Hippocampal formation (tissue), 2 donors: ENCODE measurements at regions not wholly inside any gene's neighbourhood (a gene's known extent, or its start where the extent isn't known, plus 50 kb on each side); places are given as distances from the start of the nearest gene placed in this dataset.

ENCODE experiments used
- DNase-seq, 2 donors: peaks; one replicate each; lab custom pipeline; 2025; lab: John Stamatoyannopoulos, UW

DNA sequence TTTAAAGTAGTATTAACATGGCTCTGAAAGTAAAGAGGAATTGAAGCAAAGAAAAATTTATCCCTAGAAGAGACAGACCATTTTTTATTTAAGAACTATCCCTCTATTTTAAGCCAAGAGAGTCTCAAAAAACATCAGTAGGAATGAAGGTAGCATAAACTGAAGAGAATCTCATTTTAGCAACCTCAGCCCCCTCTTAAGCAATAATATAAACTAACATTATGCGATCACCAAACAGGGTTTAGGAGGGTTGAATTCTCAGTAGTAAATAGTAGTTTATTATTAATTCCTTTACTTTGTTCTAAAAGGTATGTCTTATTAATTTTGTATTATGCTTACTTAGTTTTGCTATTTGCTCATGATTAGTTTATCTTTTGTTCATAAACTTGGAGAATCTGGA, 287.4 kb downstream of the CDK5RAP2 start:
- no peak for DNase-seq

DNA sequence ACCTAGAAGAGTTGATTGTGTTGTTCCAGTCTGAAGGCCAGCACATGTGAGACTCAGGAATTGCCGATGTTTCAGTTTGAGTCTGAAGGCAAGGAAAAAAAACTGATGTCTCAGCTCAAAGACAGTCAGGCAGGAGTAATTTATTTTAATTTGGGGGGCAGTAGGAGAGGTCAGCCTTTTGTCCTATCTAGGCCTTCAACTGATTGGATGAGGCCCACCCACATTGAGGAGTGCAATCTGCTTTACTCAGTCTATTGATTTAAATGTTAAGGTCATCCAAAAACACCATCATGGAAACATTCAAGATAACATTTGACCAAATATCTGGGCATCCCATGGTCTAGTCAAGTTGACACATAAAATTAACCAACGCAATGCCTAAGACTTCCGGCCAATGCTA, 288.9 kb downstream of the CDK5RAP2 start:
- DNase-seq: no peak

DNA sequence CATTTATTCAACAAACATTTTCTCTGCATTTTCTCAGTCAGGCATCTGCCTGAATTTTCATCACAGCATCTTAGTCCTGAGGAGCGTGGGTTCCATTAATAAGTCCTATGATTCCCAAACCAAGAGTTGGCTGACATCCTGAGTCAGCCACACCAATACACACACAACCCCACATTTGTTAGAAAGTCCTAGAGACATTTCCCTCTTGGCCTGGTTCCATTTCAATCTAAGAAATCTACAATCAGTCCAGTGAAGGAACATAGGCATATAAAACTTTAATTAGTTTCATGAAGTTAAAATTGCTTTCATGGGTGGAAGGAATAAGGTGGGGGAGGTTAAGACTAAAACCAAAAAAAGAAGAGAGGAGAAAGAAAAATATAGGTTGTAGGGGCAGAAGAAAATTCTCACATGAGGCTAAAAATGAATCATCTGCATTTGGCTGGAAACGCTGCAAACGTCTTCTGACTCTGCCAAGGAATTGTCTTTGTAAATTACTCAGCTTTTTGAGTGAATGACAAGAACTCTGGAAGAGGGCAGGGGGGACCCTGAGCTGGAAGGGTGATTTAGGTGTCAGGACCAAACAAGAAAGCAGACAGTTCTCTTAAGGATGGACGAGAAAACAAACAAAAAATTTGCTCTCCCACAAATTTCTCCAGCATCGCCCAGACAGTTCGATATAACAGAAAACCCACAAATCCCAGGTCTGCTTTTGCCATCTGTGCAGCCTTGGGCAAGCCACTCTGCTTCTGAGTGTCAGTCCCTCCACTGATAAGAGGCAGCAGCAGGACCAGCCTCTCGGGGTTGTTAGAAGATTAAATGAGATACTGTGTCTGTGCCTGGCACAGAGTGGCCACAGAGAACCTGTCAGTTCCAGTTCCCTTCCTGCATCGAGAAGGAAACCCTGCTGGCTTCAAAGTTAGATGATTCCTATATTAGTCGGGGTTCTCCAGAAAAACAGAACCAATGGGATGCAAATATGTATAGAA, 289.7 kb downstream of the CDK5RAP2 start:
- DNase-seq: no peak

DNA sequence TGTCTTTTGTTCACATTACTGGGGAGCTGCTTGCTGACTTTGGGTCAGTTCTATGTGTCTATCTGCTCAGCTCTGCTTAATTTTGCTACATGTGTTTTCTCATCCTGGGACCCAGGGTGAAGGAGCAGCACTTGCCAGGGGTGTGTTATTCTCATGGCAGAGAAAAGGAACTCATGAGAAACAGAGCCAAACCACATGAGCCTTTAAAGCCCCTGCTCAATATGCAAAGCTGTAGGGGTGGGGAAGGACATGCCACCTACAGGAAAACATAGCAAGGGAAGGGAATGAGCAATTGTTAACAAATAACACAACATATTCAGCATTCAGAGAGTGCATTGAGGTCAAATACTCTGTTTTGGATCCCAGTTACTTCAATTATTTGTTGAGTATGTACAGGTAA, 290.9 kb downstream of the CDK5RAP2 start:
- no peak for DNase-seq

DNA sequence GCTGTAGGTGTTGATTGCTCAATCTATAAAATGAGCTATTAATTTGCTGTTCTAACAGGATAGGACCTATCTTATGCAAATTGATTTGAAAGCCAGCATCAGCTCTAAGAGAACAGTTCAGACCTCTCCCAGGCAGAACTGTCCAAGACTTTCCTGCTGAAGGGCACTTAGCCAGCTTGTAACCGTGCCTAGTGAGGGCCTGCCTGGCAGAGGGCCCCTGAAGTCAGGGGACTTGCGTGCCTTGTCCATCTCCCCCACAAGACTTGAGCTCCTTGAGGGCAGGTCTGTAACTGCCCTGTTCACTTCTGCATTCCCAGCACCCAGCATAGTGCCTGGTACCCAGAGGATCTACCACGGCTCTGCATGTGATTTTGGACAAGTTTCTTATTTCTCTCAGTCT, 293.4 kb downstream of the CDK5RAP2 start:
- DNase-seq: no peak

DNA sequence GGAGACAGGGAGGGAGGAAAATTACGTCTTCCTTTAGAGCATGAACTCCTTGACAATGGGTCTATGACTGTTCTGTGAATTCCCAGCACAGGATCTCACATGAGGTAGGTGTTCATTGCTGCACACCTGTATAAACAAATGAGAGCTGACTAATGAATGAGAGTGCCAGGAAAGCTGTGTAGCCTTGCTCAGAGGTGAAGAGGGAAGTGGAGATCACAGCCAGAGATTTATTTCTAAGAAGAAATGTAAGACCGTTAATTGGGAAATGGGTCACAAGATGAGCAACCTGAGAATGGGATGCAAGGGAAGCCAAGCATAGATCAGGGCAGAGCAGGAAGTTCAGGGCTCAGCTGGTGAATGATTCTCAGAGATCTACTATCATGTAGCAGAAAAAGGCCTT, 295.1 kb downstream of the CDK5RAP2 start:
- no peak for DNase-seq

DNA sequence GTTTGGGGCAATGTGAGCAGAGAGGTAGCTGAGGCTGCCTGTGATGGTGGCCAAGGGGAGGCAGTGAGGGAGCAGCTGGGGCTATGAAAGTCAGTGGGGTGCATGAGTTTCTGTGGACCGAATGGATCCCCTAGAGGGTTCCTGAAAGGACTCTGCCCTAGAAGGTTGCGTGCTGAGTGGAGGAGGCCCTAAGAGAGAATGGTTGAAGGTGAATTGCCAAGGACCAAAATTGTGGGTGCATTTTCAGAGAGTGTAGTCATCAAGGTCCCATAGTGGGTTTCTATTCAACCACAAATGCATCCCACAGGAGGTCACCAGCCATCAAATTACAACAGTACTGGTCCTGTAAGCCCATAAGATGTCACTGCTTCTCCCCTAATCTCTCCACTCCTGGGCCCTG, 298.3 kb downstream of the CDK5RAP2 start:
- DNase-seq: no peak

DNA sequence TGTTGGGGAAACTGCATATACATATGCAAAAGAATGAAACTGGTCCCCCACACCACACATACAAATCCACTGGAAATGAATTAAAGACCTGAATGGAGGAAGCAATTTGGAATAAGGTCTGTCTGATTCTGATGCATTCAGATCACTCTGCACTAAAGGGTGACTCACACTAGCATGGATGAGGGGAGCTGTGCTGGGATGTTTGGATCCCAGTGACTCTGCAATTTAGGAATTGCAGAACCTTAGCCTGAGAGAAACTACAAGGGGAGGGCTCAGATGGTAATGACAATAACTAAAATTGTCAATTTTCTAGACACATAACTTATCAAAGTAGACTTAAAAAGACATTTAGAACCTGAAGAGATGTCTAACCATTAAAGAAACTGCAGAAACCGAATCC, 312.0 kb downstream of the CDK5RAP2 start:
- DNase-seq: no peak

DNA sequence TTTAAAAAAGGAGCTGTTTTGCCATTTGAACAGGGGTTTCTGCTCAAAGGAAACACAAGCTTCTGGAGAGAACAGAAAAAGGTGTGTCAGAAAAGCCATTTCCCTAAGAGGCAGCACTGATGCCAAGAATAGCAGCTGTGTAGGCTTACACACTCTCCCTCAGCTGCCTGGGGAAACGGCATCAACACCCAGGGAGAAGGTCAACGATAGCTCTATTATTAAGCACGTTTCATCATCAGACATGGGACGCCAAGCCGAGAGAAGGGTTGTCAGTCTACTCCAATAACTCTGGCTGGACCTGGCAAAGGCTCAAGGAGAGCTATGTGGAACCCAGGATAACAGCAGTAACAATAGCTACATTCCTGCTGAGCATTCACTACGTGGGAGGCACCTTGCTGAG, 314.2 kb downstream of the CDK5RAP2 start:
- no peak for DNase-seq

DNA sequence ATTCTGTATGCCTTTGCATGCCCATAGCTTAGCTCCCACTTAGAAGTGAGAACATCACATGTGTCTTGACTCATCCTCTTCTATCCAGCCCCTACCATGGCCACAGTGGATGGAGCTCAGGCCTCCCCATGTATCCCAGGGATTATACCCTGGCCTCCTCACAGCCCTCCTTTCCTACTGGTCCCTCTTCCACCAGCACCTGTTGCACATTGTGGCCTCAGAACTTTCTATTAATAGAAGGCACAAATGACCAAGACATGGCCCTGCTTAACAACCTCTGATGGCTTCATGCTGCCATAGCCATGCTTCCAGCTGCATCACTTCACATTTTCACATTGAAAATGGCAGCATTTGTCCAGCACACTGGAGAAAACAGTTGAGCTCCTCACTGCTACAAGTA, 315.4 kb downstream of the CDK5RAP2 start:
- DNase-seq: no peak

DNA sequence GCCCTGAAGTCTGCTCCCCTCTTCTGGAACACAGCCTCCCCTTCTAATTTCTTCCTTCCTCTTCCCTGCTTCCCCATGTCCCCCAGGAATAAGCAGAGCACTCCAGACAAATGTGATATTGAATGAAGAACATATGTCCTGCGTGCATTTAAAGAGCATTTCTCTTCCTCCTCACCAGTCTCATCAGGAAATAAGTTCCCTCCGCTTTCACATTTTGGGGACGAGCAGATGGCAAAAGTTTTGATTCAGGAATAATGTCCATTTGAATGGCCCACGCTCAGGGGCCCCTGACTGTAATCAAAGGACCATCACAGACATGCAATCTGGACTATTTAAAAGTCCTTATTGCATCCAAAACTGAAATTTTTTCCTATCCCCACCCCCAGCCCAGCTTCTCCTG, 316.1 kb downstream of the CDK5RAP2 start:
- no peak for DNase-seq

DNA sequence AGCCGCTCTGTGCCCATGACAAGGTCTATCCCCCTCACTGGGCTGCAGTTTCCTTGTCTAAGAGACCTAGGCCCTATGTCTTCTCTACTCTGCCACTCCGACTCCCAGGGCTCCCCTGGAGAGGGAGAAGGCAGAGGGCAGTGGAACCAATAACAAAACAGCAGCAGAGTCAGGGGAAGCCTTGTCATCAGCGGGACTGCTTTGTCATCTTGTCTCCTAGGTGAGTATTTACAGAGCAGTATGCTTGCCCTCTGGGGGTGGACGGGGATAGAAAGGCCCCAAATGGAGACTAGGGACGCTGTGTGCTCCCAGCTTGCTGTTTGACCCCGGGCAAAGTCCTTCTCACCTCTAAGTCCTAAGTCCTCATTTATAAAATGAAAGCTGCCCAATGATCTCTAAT, 318.5 kb downstream of the CDK5RAP2 start:
- DNase-seq: no peak

DNA sequence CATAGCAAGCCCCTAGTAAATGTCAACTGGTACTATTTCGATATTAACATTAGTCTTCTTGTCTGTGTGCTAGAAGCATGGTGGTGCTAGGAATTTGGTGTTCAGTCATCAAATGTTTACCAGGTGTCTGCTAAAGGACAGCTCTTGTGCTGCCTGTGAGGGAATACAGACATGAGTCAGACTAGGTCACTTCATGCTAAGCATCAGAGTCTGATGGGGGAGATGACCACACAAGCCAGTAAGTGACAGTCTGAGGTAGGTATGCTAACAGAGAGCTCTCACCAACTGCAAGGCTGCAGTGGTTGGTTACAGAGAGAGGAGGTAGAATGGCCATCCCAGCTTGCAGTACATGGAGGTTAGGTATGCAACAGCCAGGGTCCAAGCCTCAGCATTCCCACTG, 320.9 kb downstream of the CDK5RAP2 start:
- no peak for DNase-seq

DNA sequence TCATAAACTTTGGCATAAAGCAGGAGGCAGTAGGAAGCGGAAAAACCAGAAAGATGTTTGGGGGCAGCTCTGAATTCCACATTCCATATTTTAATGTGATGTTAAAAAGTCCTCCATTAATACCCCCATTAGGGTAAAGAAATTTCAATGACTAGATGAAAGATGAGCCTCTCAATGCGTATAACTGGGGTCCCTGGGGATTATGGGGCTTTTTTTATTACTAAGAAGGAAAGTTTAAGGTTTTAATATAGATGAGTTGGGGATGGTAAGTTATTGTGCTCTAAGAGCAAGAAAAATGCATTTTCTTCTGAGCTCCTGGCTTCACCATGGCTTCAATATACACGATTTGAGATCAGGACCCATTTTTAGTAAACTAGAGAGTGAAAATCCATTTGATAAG, 321.9 kb downstream of the CDK5RAP2 start:
- DNase-seq: no peak

DNA sequence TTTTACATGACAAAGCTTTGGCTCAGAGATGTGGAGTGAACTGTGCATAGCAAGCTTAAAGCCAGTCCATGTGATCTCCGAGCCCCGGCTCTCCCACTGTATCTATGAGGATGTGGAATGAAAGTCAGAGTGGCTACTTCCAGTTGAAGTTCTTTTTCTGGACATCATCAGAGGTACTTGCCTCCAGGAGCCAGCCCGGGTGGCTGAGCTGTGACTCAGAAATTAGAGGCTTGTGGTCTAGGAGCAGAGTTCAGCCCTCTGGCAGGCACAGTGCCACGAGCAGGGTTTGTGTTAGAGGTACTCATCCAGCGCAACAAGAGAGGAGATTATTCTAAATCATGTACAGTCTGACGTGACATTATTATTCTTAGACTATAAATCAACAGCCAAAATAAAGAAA, 322.5 kb downstream of the CDK5RAP2 start:
- DNase-seq: no peak

DNA sequence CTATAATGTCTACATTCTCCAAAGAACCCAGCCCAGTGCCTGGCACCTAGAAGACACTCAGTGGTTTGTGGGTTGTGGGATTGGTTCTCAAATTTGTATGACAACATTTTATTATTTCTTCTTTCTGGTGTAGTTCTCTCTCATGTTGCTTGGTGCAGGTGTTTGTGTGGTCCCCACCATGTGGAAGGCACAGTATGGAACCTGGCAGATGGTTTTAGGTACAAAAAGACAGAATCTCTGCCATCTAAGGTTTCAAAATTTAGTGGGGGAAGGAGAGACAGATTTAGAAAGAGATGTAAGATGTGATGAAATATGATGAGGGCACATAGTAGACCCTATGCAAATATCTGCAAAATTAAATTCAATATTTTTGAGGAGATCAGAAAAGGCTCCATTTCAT, 323.8 kb downstream of the CDK5RAP2 start:
- no peak for DNase-seq

DNA sequence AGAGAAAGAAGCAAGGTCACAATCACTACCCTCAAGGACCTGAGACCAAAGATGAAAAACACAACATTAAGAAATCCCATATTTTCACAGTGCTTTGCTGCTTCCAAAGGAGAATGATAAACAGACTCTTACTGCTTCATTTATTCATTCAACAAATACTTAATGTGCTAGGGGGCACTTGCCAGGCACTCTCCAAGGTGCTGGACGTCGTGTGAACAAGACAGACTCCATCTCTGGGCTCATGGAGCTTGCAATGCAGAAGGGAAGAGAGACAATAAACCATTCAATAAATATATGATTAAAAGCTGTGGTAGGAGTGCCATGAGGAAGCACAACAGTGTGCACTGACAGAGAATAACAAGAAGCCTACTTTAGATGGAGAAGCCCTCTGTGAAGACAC, 327.7 kb downstream of the CDK5RAP2 start:
- no peak for DNase-seq

DNA sequence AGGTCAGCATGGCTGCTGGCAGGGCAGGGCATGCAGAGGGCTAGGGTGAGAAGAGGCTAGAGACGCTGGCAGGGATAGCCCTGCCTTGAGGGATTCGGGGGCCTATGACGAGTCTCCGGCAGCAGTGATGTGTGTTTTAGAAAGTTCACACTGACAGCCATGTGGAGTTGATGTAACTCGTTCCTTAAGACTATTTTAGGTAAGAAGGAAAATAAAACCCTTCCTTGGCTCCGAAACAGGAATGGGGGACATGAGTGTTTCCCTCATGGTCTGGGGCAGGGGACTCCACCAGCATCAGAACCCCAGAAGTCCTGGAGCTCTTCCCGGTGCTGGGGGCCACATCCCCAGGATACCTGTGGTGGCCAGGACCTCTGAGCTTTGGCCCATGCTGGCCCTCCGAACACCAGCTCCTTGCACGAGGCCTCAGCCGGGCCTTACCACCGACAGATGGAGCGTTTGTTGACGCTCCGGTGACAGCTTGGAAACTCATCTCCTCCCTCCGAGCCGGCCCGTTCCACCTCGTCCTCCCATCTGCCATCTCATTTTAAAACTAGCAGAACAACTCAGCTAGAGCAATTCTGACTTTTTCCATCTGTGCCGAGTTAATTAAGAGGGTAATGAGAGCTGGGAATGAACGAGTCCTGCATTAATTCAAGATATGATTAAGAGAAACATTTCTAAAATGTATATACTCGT, 337.7 kb downstream of the CDK5RAP2 start:
- DNase-seq: no peak

DNA sequence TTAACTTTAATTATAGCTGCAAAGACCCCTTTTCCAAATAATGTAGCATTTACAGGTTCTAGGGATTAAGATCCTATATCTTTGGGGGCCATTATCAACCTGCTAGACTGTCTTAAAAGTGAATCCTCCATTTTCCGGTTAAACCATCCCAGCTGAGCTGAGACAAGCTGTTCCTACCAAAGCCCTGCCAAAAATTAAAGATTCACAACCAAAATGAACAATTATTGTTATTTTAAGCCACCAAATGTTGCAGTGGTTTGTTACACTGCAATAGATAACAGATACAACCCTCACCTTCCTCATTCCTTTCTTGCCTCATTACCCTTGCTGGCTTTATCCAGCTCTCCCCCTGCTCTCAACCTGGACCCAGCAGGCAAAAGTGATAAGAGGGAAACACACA, 343.4 kb downstream of the CDK5RAP2 start:
- no peak for DNase-seq

DNA sequence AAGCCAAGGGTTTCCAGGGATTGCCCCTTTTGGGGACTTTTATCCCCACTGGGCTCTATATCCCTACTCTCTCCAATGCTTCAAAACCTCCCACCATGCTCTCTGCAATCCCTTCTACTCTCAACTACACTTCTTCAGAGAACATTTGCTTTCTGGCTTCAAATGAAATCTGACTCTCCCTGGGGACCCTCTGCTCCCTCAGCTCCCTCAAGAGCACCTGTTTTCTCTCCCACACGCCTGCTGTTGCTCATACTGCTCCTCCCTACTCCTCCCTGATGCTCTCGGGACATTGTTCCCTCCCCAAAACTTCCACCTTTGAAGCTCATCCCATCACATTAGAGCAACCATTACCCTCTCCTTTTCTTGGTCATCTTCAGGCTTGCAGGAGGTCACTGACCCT, 344.9 kb downstream of the CDK5RAP2 start:
- no peak for DNase-seq

DNA sequence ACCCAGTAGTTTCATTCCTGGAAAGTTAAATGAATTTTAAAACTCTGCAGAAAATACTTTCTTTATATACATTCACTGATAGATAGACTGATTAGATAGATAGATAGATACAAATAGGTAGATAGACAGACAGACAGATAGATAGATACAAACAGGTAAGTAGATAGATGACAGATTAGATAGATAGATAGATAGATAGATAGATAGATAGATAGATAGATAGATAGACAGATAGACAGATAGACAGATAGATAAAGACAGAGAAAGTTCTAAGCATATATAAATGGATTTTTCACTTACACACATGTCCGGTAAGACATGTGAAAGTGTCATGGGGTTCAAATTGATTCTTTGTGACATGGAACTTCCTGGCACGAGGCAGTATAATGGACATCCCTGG, 349.7 kb downstream of the CDK5RAP2 start:
- no peak for DNase-seq

DNA sequence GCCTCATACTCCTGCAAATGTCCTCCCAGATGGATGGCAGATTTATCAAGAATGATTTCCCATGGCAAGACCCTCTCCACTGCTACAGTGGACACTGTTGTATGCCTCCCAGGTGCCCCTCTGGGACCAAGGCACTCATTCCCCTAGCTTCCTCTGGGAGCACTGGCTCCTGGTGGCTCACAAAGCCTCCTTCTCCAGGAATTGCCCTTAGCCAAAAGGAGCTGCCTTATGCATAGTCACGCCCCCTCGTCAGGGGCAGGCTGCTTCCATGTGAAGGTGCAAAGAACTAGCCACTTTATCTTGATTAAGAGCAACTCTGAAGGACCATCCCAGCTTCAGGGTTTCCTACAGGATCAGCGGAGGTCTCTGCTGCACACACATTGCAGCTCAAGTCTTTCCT, 358.1 kb downstream of the CDK5RAP2 start:
- DNase-seq: no peak

DNA sequence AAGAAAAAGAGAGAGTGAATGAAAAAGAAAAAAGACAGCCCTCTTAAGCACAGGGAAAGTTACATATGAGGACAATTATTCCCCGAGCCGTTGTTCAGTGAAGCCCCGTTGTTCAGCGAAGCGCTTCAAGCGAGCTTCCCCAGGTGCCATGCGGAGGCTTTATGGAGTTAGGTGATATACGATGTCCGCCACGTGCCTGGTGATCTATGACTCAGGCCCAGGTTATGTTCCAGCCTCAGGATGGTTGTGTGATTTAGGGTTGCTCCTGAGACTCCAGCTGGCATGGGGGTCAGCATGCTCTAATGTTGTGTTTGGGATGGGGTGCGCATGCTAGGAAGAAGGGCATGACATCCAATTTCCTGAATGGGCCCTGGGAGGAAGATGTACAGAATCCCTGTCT, 365.6 kb downstream of the CDK5RAP2 start:
- no peak for DNase-seq

DNA sequence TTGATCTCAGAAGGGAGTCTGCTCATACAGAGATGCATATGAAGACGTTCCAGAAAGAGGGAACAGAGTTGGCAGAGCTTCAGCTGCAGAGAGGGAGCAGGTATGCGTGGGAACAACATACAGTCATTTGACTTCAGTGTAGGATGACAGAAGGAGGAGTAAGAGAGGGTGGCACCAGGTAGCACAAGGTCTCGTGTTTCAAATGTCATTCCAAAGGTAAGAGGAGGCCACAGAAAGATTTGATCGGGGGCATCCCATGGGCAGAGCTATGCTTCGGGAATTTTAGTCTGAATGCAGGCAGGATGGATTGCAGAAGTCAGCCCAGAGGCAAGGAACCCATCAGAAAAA, 367.1 kb downstream of the CDK5RAP2 start:
- DNase-seq: no peak
